MM.1S (cell line): ENCODE measurements at regions not wholly inside any gene's neighbourhood (a gene's known extent, or its start where the extent isn't known, plus 50 kb on each side); places are given as distances from the start of the nearest gene placed in this dataset.

Source experiments
- EZH2 ChIP-seq: fragments of 300-600 bp; sonication (generic); optimal IDR thresholded peaks from 2 replicates; pipeline ENCODE3; 2017; ENCODE audit warnings: low read depth, mild to moderate bottlenecking, antibody characterized with exemption, low read length, mixed read lengths
- EZH2phosphoT487 ChIP-seq: fragments of 300-600 bp; sonication (generic); IDR thresholded peaks from 2 replicates; pipeline ENCODE4 v1.6.1; 2018; ENCODE audit warnings: antibody characterized with exemption, low read length
- TF ChIP-seq, protein P1 (sequence below): fragments of 300-600 bp; sonication (generic); IDR thresholded peaks from 2 replicates; pipeline ENCODE4 v1.5.1; 2016; ENCODE audit warnings: antibody characterized with exemption, low read length, mixed read lengths

- no peak for TF ChIP-seq EZH2phosphoT487
- TF ChIP-seq, protein P1, sequence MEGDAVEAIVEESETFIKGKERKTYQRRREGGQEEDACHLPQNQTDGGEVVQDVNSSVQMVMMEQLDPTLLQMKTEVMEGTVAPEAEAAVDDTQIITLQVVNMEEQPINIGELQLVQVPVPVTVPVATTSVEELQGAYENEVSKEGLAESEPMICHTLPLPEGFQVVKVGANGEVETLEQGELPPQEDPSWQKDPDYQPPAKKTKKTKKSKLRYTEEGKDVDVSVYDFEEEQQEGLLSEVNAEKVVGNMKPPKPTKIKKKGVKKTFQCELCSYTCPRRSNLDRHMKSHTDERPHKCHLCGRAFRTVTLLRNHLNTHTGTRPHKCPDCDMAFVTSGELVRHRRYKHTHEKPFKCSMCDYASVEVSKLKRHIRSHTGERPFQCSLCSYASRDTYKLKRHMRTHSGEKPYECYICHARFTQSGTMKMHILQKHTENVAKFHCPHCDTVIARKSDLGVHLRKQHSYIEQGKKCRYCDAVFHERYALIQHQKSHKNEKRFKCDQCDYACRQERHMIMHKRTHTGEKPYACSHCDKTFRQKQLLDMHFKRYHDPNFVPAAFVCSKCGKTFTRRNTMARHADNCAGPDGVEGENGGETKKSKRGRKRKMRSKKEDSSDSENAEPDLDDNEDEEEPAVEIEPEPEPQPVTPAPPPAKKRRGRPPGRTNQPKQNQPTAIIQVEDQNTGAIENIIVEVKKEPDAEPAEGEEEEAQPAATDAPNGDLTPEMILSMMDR: no peak
- no peak for TF ChIP-seq EZH2
Measured at GRCh38 chr14:106051796-106052195, 525.4 kb downstream of the TMEM121 start.
